HepG2 (cell line): ENCODE measurements at regions not wholly inside any gene's neighbourhood (a gene's known extent, or its start where the extent isn't known, plus 50 kb on each side); places are given as distances from the start of the nearest gene placed in this dataset.

ENCODE experiments used
- ATAC-seq: fragments of 200-7000 bp; cut with Tn5 transposase; 3 replicates; pipeline ENCODE4 v1.9.1; 2020; ENCODE audit warnings: mild to moderate bottlenecking, moderate library complexity
- BruUV-seq: library from RNA; stranded (reverse); fragments of 400-500 nt; replicated peaks from 2 replicates; lab custom pipeline; 2021; lab: Mats Ljungman, UMichigan
- CTCF ChIA-PET: fragments of 300-600 bp; formaldehyde crosslinking; extraction: SDS; loops from one replicate; lab custom pipeline; 2021; ENCODE audit warnings: low total read pairs, inconsistent platforms, low intra/inter-chr PET ratio; lab: Yijun Ruan, JAX
- POLR2A ChIA-PET: fragments of 350-600 bp; sonication (Branson Sonifier 250); formaldehyde crosslinking; loops from one replicate; lab custom pipeline; 2020; ENCODE audit warnings: antibody characterized with exemption, inconsistent platforms; lab: Yijun Ruan, JAX
- DNase-seq: peaks from one replicate; pipeline ENCODE4 v3.0.0-alpha.2; 2015; ENCODE audit warnings: low spot score
- FAIRE-seq: peaks from 3 replicates; lab custom pipeline; 2011; peaks lifted over from hg19 to GRCh38; lab: Jason Lieb, UNC
- H2AFZ ChIP-seq: one replicate; pipeline ENCODE4 v1.6.1; 2011; ENCODE audit warnings: low read length, inconsistent platforms
- H3K27ac ChIP-seq: fragments of 300-600 bp; 3 replicates; pipeline ENCODE4 v1.8.0; 2011; ENCODE audit warnings: mixed run types, mild to moderate bottlenecking, mixed read lengths, low read length, inconsistent platforms; ENCODE audit not compliant: insufficient read depth; ENCODE audit errors: extremely low read length
- H3K27me3 ChIP-seq, 2 experiments: fragments of 200-600 bp in 1 of 2; 2 replicates in 1 of 2; 3 replicates in 1 of 2; pipeline versions ENCODE4 v1.6.0 to v1.8.0; 2011; ENCODE audit warnings: low read length in 2 of 2, mild to moderate bottlenecking in 2 of 2, moderate library complexity in 2 of 2, inconsistent platforms in 1 of 2; ENCODE audit not compliant: insufficient read depth in 2 of 2, control insufficient read depth in 1 of 2
- H3K36me3 ChIP-seq, 2 experiments: fragments of 200-600 bp in 1 of 2; replicated peaks in 1 of 2; 2 replicates in 1 of 2; 3 replicates in 1 of 2; pipeline versions ENCODE4 v1.5.1 to v1.8.0; 2011; ENCODE audit warnings: low read length in 2 of 2, inconsistent platforms in 1 of 2; ENCODE audit not compliant: insufficient read depth in 2 of 2, control insufficient read depth in 1 of 2
- H3K4me1 ChIP-seq: 2 replicates; pipeline ENCODE4 v1.5.1; 2012; ENCODE audit warnings: low read length, inconsistent platforms; ENCODE audit not compliant: insufficient read depth
- H3K4me2 ChIP-seq: 2 replicates; pipeline ENCODE4 v1.6.0; 2011; ENCODE audit warnings: low read depth, low read length, inconsistent platforms
- H3K4me3 ChIP-seq, 3 experiments: fragments of 200-600 bp in 1 of 3; sonication (generic), shearing (Covaris generic) in 1 of 3; replicated peaks in 1 of 3; 2 replicates each; pipeline ENCODE4 v1.5.1; 2011 to 2016; ENCODE audit warnings: low read length in 3 of 3, inconsistent platforms in 2 of 3, low read depth in 2 of 3, mild to moderate bottlenecking in 2 of 3, control low read depth in 1 of 3, mixed read lengths in 1 of 3; ENCODE audit not compliant: insufficient read depth in 1 of 3
- H3K79me2 ChIP-seq: one replicate; pipeline ENCODE4 v1.6.1; 2011; ENCODE audit warnings: low read length, inconsistent platforms; ENCODE audit not compliant: insufficient read depth
- H3K9ac ChIP-seq: 2 replicates; pipeline ENCODE4 v1.6.0; 2011; ENCODE audit warnings: mild to moderate bottlenecking, low read depth, low read length, inconsistent platforms; ENCODE audit not compliant: insufficient read depth
- H3K9me3 ChIP-seq: 2 replicates; pipeline ENCODE4 v1.5.1; 2012; ENCODE audit warnings: mild to moderate bottlenecking, low read length
- H4K20me1 ChIP-seq: 2 replicates; pipeline ENCODE4 v1.6.0; 2011; ENCODE audit warnings: inconsistent platforms, mild to moderate bottlenecking, low read length, moderate library complexity; ENCODE audit not compliant: insufficient read depth
- BRD4 ChIP-seq: sonication (generic); formaldehyde crosslinking; IDR thresholded peaks from 2 replicates; pipeline ENCODE4 v1.4.0; 2020; ENCODE audit warnings: missing genetic modification reagents
- ESRRA ChIP-seq: sonication (generic); formaldehyde crosslinking; IDR thresholded peaks from 2 replicates; pipeline ENCODE4 v1.5.1; 2020; ENCODE audit warnings: mild to moderate bottlenecking, low read depth, missing genetic modification reagents
- HES4 ChIP-seq: sonication (generic); formaldehyde crosslinking; IDR thresholded peaks from 2 replicates; pipeline ENCODE4 v1.9.0; 2021; ENCODE audit warnings: mild to moderate bottlenecking, missing genetic modification reagents, borderline replicate concordance
- NFE2L1 ChIP-seq: sonication (generic); formaldehyde crosslinking; IDR thresholded peaks from 2 replicates; pipeline ENCODE4 v1.4.0; 2020; ENCODE audit warnings: missing genetic modification reagents, mild to moderate bottlenecking, borderline replicate concordance
- ONECUT2 ChIP-seq: sonication (generic); formaldehyde crosslinking; IDR thresholded peaks from 2 replicates; pipeline ENCODE4 v1.4.0; 2020; ENCODE audit warnings: missing genetic modification reagents
- PITX1 ChIP-seq: sonication (generic); formaldehyde crosslinking; IDR thresholded peaks from 2 replicates; pipeline ENCODE4 v1.5.1; 2020; ENCODE audit warnings: mild to moderate bottlenecking, missing genetic modification reagents
- SMAD1 ChIP-seq: sonication (generic); formaldehyde crosslinking; IDR thresholded peaks from 2 replicates; pipeline ENCODE4 v1.4.0; 2020; ENCODE audit warnings: missing genetic modification reagents, low read depth, mild to moderate bottlenecking, borderline replicate concordance
- STAG1 ChIP-seq: sonication (generic); formaldehyde crosslinking; IDR thresholded peaks from 2 replicates; pipeline ENCODE4 v1.4.0; 2020; ENCODE audit warnings: missing genetic modification reagents
- TBX3 ChIP-seq: fragments of 450-650 bp; IDR thresholded peaks from 2 replicates; pipeline ENCODE4 v1.6.1; 2017; ENCODE audit warnings: antibody characterized with exemption, mild to moderate bottlenecking, inconsistent platforms, borderline replicate concordance
- TCF7L2 ChIP-seq: IDR thresholded peaks from 2 replicates; pipeline ENCODE4 v1.6.1; 2011; ENCODE audit warnings: mild to moderate bottlenecking, low read depth, low read length, moderate library complexity
- ZNF274 ChIP-seq: sonication (generic); formaldehyde crosslinking; IDR thresholded peaks from 2 replicates; pipeline ENCODE4 v1.5.1; 2020; ENCODE audit warnings: mild to moderate bottlenecking, missing genetic modification reagents
- ZNF775 ChIP-seq: sonication (generic); formaldehyde crosslinking; IDR thresholded peaks from 2 replicates; pipeline ENCODE4 v1.4.0; 2020; ENCODE audit warnings: missing genetic modification reagents, mild to moderate bottlenecking, moderate library complexity, borderline replicate concordance
- ZNF841 ChIP-seq: sonication (generic); formaldehyde crosslinking; IDR thresholded peaks from 2 replicates; pipeline ENCODE4 v1.8.1; 2023; ENCODE audit warnings: missing genetic modification reagents, borderline replicate concordance
- WGBS: methylation state at CpG from one replicate; pipeline ENCODE4 v1.1.6; 2017; ENCODE audit warnings: low lambda C conversion rate; 5-methylcytosine and 5-hydroxymethylcytosine counted together
- in situ Hi-C: cut with HindIII; loops from 2 replicates; pipeline ENCODE4 v1.10.0; 2017; ENCODE audit warnings: low pct_unique_long_range_greater_than_20kb; ENCODE audit not compliant: extremely low pct_ligation_motif_present
- intact Hi-C: fragments of 100-400 bp; cut with micrococcal nuclease; formaldehyde crosslinking; loops from one replicate; pipeline ENCODE4 v1.10.0; 2022; ENCODE audit not compliant: unreplicated experiment
- TF ChIP-seq, protein P1 (sequence below): sonication (generic); formaldehyde crosslinking; IDR thresholded peaks from 2 replicates; pipeline ENCODE4 v1.4.0; 2020; ENCODE audit warnings: missing genetic modification reagents, borderline replicate concordance

DNA sequence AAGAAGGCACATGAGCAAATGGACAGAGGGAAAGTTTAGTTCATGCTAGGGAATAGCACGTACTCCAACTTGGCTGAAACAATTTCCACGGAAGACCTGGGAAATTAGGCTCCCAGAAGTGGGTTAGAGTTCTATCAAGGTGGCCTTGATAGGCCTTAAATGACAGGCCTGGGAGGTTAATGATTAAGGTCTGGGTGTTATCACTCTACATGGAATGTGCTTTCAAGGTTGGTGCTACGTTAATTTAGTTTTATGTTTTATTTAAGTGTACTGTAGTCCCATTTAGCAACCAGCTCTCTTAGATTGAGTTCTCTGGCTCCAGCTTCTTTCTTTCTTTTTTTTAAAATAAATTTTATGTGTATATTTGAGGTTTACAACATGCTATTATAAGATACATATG lies 121.4 kb upstream of the MEF2C start:
- Histone ChIP-seq H3K27me3 (no peaks in the 10 kb centered on the region), H3K9me3 (no peaks in the 10 kb centered on the region), H3K4me1 (no peaks in the 10 kb centered on the region), H3K36me3 (no peaks in the 10 kb centered on the region), H2AFZ (no peak overlapping the region), H4K20me1 (no peaks in the 10 kb centered on the region), H3K4me2 (no peak overlapping the region), H3K4me3 (no peak overlapping the region), H3K79me2 (no peaks in the 10 kb centered on the region), H3K9ac (no peak overlapping the region), H3K27ac (no peak overlapping the region)
- ChIA-PET CTCF (no interaction called here), POLR2A (no interaction called here)
- DNase-seq (no peak), FAIRE-seq (no peak), ATAC-seq (no peak)
- intact Hi-C loops (no loop called here), in situ Hi-C loops (no loop called here)
- no TSS peak for BruUV-seq
- TF ChIP-seq ONECUT2 (CRISPR knock-in tag), result no peak
- WGBS, result 55% methylated on average over 3 of the region's 3 CpGs

- H3K27ac ChIP-seq, result no peak overlapping the region
- H2AFZ ChIP-seq, result no peak overlapping the region
- H3K4me2 ChIP-seq, result no peak overlapping the region
- H3K36me3 ChIP-seq, result no peaks in the 10 kb centered on the region
- TF ChIP-seq HES4 (CRISPR knock-in tag) (no peak), NFE2L1 (CRISPR knock-in tag) (no peak), TBX3 (no peak), ZNF775 (no peak), PITX1 (CRISPR knock-in tag) (no peak), BRD4 (CRISPR knock-in tag) (no peak), SMAD1 (CRISPR knock-in tag) (no peak), ZNF274 (CRISPR knock-in tag) (no peak), TCF7L2 (no peak), STAG1 (CRISPR knock-in tag) (no peak), ESRRA (no peak), ZNF841 (no peak)
- TF ChIP-seq, protein P1, sequence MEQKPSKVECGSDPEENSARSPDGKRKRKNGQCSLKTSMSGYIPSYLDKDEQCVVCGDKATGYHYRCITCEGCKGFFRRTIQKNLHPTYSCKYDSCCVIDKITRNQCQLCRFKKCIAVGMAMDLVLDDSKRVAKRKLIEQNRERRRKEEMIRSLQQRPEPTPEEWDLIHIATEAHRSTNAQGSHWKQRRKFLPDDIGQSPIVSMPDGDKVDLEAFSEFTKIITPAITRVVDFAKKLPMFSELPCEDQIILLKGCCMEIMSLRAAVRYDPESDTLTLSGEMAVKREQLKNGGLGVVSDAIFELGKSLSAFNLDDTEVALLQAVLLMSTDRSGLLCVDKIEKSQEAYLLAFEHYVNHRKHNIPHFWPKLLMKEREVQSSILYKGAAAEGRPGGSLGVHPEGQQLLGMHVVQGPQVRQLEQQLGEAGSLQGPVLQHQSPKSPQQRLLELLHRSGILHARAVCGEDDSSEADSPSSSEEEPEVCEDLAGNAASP (CRISPR knock-in tag), result no peak
- TF ChIP-seq, all 625 proteins: peak for 0
- Histone ChIP-seq H3K9me3 (no peaks in the 10 kb centered on the region), H4K20me1 (no peaks in the 10 kb centered on the region), H3K4me1 (no peaks in the 10 kb centered on the region), H3K79me2 (no peaks in the 10 kb centered on the region), H3K4me3 (no peak overlapping the region), H3K27me3 (no peaks in the 10 kb centered on the region), H3K9ac (no peak overlapping the region)
- DNase-seq, result no peak
- WGBS, result 92% methylated on average over 22 of the region's 47 CpGs
- in situ Hi-C loops (no loop called here), intact Hi-C loops (no loop called here)
- CTCF ChIA-PET, result no interaction called here
- no peak for ATAC-seq
- FAIRE-seq, result no peak
- POLR2A ChIA-PET, result no interaction called here
- no TSS peak for BruUV-seq
Observed at GRCh38 chr5:89003563-89004036, 120.6 kb upstream of the MEF2C start.
